SK-N-SH (cell line): ENCODE measurements at regions not wholly inside any gene's neighbourhood (a gene's known extent, or its start where the extent isn't known, plus 50 kb on each side); places are given as distances from the start of the nearest gene placed in this dataset.

Experiments used
- CTCF ChIA-PET: fragments of 300-600, 350-600 bp; formaldehyde crosslinking; extraction: SDS; loops from one replicate; lab custom pipeline; 2021; lab: Yijun Ruan, JAX
- POLR2A ChIA-PET: fragments of 350-600 bp; sonication (Branson Sonifier 250); formaldehyde crosslinking; extraction: SDS; loops from one replicate; lab custom pipeline; 2020; ENCODE audit warnings: antibody characterized with exemption, inconsistent platforms; lab: Yijun Ruan, JAX
- DNase-seq: peaks from one replicate; pipeline ENCODE4 v3.0.0; 2012
- H2AFZ ChIP-seq: fragments of 200-600 bp; sonication (generic); 2 replicates; pipeline ENCODE4 v1.8.1; 2016; ENCODE audit warnings: antibody characterized with exemption, mild to moderate bottlenecking, low read depth
- H3F3A ChIP-seq: fragments of 200-600 bp; sonication (generic); replicated peaks from 2 replicates; pipeline ENCODE3; 2016; ENCODE audit warnings: antibody characterized with exemption, mild to moderate bottlenecking; ENCODE audit not compliant: insufficient read depth
- H3K27ac ChIP-seq, 2 experiments: fragments of 200-500 bp in 1 of 2; fragments of 200-600 bp in 1 of 2; sonication (Bioruptor generic) in 1 of 2; sonication (generic), shearing (Covaris generic) in 1 of 2; 2 replicates each; pipeline versions ENCODE4 v1.5.1 to v1.6.1; 2014 to 2016; ENCODE audit warnings: low read depth in 2 of 2, inconsistent platforms in 1 of 2, low read length in 1 of 2, mild to moderate bottlenecking in 1 of 2, mixed read lengths in 1 of 2
- H3K27me3 ChIP-seq: fragments of 200-600 bp; sonication (generic), shearing (Covaris generic); 2 replicates; pipeline ENCODE4 v1.6.1; 2016; ENCODE audit warnings: mixed run types; ENCODE audit not compliant: insufficient read depth
- H3K36me3 ChIP-seq, 2 experiments: fragments of 200-500 bp in 1 of 2; fragments of 200-600 bp in 1 of 2; sonication (Bioruptor generic) in 1 of 2; sonication (generic) in 1 of 2; replicated peaks in 1 of 2; 2 replicates each; pipeline versions ENCODE3 to v1.5.1; 2014 to 2016; ENCODE audit warnings: low read length in 1 of 2, mild to moderate bottlenecking in 1 of 2; ENCODE audit not compliant: insufficient read depth in 2 of 2, control insufficient read depth in 1 of 2
- H3K4me1 ChIP-seq, 2 experiments: fragments of 200-500 bp in 1 of 2; fragments of 200-600 bp in 1 of 2; sonication (Bioruptor generic) in 1 of 2; sonication (generic), shearing (Covaris generic) in 1 of 2; 2 replicates each; pipeline versions ENCODE4 v1.5.1 to v1.6.1; 2014 to 2016; ENCODE audit warnings: low read depth in 1 of 2, low read length in 1 of 2, mixed run types in 1 of 2; ENCODE audit not compliant: insufficient read depth in 2 of 2, control insufficient read depth in 1 of 2
- H3K4me2 ChIP-seq: fragments of 200-600 bp; sonication (generic), shearing (Covaris generic); 2 replicates; pipeline ENCODE4 v1.6.1; 2017; ENCODE audit warnings: mixed run types
- H3K4me3 ChIP-seq, 2 experiments: fragments of 200-500 bp in 1 of 2; fragments of 200-600 bp in 1 of 2; sonication (Bioruptor generic) in 1 of 2; sonication (generic), shearing (Covaris generic) in 1 of 2; 2 replicates each; pipeline versions ENCODE4 v1.5.1 to v1.8.1; 2014 to 2016; ENCODE audit warnings: low read depth in 2 of 2, inconsistent platforms in 1 of 2, low read length in 1 of 2, mild to moderate bottlenecking in 1 of 2, mixed read lengths in 1 of 2, moderate library complexity in 1 of 2
- H3K79me2 ChIP-seq: fragments of 200-600 bp; sonication (generic); 2 replicates; pipeline ENCODE4 v1.8.1; 2017; ENCODE audit warnings: mild to moderate bottlenecking; ENCODE audit not compliant: insufficient read depth
- H3K9ac ChIP-seq: fragments of 200-600 bp; sonication (generic); 2 replicates; pipeline ENCODE4 v1.6.1; 2017; ENCODE audit warnings: mixed run types
- H3K9me2 ChIP-seq: fragments of 200-600 bp; sonication (generic); 2 replicates; pipeline ENCODE4 v1.6.1; 2017; ENCODE audit warnings: mixed run types
- H3K9me3 ChIP-seq: fragments of 200-600 bp; sonication (generic); 2 replicates; pipeline ENCODE4 v1.6.1; 2017; ENCODE audit warnings: mixed run types, mild to moderate bottlenecking, moderate library complexity
- H4K20me1 ChIP-seq: fragments of 200-600 bp; sonication (generic); 2 replicates; pipeline ENCODE4 v1.6.1; 2017; ENCODE audit warnings: mild to moderate bottlenecking, mixed run types; ENCODE audit not compliant: insufficient read depth
- ELF1 ChIP-seq: IDR thresholded peaks from 2 replicates; pipeline ENCODE4 v1.4.0; 2012
- EZH2phosphoT487 ChIP-seq: fragments of 200-600 bp; sonication (generic); IDR thresholded peaks from 2 replicates; pipeline ENCODE4 v1.6.1; 2017; ENCODE audit warnings: low read depth, mixed run types, mild to moderate bottlenecking, antibody characterized with exemption, moderate library complexity, borderline replicate concordance
- FOSL2 ChIP-seq: IDR thresholded peaks from 2 replicates; pipeline ENCODE4 v1.4.0; 2012; ENCODE audit warnings: low read depth, mild to moderate bottlenecking, moderate library complexity, borderline replicate concordance
- FOXJ3 ChIP-seq: sonication (generic); formaldehyde crosslinking; IDR thresholded peaks from 2 replicates; pipeline ENCODE4 v1.5.1; 2020; ENCODE audit warnings: mild to moderate bottlenecking, missing genetic modification reagents
- FOXM1 ChIP-seq: IDR thresholded peaks from 2 replicates; pipeline ENCODE4 v1.4.0; 2012; ENCODE audit warnings: low read depth, mild to moderate bottlenecking
- GABPA ChIP-seq: IDR thresholded peaks from 2 replicates; pipeline ENCODE4 v1.4.0; 2012; ENCODE audit warnings: low read depth, mild to moderate bottlenecking
- IRF3 ChIP-seq: fragments of 150-350 bp; IDR thresholded peaks from 2 replicates; pipeline ENCODE4 v1.6.1; 2016; ENCODE audit warnings: mild to moderate bottlenecking, low read depth, low read length
- JUND ChIP-seq: IDR thresholded peaks from 2 replicates; pipeline ENCODE4 v1.4.0; 2012
- MXI1 ChIP-seq: IDR thresholded peaks from 2 replicates; pipeline ENCODE4 v1.6.1; 2012; ENCODE audit warnings: mild to moderate bottlenecking, low read depth, low read length, improper control_type of control experiment
- NRF1 ChIP-seq: IDR thresholded peaks from 2 replicates; pipeline ENCODE4 v1.6.1; 2012; ENCODE audit warnings: low read depth, mild to moderate bottlenecking, low read length
- RAD21 ChIP-seq: IDR thresholded peaks from 2 replicates; pipeline ENCODE4 v1.6.1; 2012; ENCODE audit warnings: mild to moderate bottlenecking, low read length
- RCOR1 ChIP-seq: fragments of 150-350 bp; IDR thresholded peaks from 2 replicates; pipeline ENCODE4 v1.6.1; 2017; ENCODE audit warnings: antibody characterized with exemption, low read length
- RFX5 ChIP-seq: IDR thresholded peaks from 2 replicates; pipeline ENCODE4 v1.6.1; 2012; ENCODE audit warnings: mild to moderate bottlenecking, improper control_type of control experiment, low read length
- RXRA ChIP-seq: IDR thresholded peaks from 2 replicates; pipeline ENCODE4 v1.4.0; 2012; ENCODE audit warnings: low read depth, mild to moderate bottlenecking, borderline replicate concordance
- SIN3A ChIP-seq: IDR thresholded peaks from 2 replicates; pipeline ENCODE4 v1.6.1; 2012; ENCODE audit warnings: low read depth, mild to moderate bottlenecking, low read length, moderate library complexity, borderline replicate concordance
- TAF1 ChIP-seq: IDR thresholded peaks from 2 replicates; pipeline ENCODE4 v1.6.1; 2012; ENCODE audit warnings: low read depth, mild to moderate bottlenecking, low read length, moderate library complexity, borderline replicate concordance
- TCF12 ChIP-seq: IDR thresholded peaks from 2 replicates; pipeline ENCODE4 v1.4.0; 2012
- TEAD4 ChIP-seq: IDR thresholded peaks from 2 replicates; pipeline ENCODE4 v1.4.0; 2012; ENCODE audit warnings: mild to moderate bottlenecking, borderline replicate concordance; ENCODE audit not compliant: insufficient read depth
- USF1 ChIP-seq: IDR thresholded peaks from 2 replicates; pipeline ENCODE4 v1.4.0; 2012; ENCODE audit warnings: low read depth, borderline replicate concordance
- USF2 ChIP-seq: fragments of 150-350 bp; IDR thresholded peaks from 2 replicates; pipeline ENCODE4 v1.6.1; 2017; ENCODE audit warnings: antibody characterized with exemption, low read length, low read depth, borderline replicate concordance
- YY1 ChIP-seq: IDR thresholded peaks from 2 replicates; pipeline ENCODE4 v1.4.0; 2012; ENCODE audit warnings: low read depth, mild to moderate bottlenecking
- WGBS: methylation state at CpG from one replicate; pipeline ENCODE4 v1.1.6; 2017; ENCODE audit warnings: low lambda C conversion rate; 5-methylcytosine and 5-hydroxymethylcytosine counted together

GRCh38 chr12:124689631-124690030, 122.2 kb upstream of the NCOR2 start:
- Histone ChIP-seq H4K20me1 (no peaks in the 10 kb centered on the region), H3K9me3 (no peaks in the 10 kb centered on the region), H3K4me3 (no peak overlapping the region), H3K79me2 (no peaks in the 10 kb centered on the region), H3K9me2 (no peaks in the 10 kb centered on the region), H3K4me2 (no peak overlapping the region), H3F3A (peaks cover 18% of the 10 kb centered on the region), H3K4me1 (peaks cover 15 to 19% of the 10 kb centered on the region in 2 experiments), H3K27ac (no peak overlapping the region), H3K9ac (no peak overlapping the region), H2AFZ (no peak overlapping the region), H3K27me3 (no peaks in the 10 kb centered on the region), H3K36me3 (no peaks in the 10 kb centered on the region)
- TF ChIP-seq IRF3, result no peak
- TF ChIP-seq FOSL2, result no peak
- no peak for TF ChIP-seq USF2
- no peak for TF ChIP-seq JUND
- no peak for TF ChIP-seq TAF1
- no peak for TF ChIP-seq NRF1
- TF ChIP-seq USF1, result no peak
- TF ChIP-seq SIN3A, result no peak
- no peak for TF ChIP-seq FOXJ3 (CRISPR knock-in tag)
- no peak for TF ChIP-seq MXI1
- DNase-seq, result no peak
- 73% methylated on average over 2 of the region's 2 CpGs for WGBS
- ChIA-PET POLR2A (no interaction called here), CTCF (interaction anchor here (0.7 kb wide), 1 partner anchor 13 kb away, joined by 3 read pairs; no protein-coding TSS in a partner anchor)

GRCh38 chr12:124688356-124688992, 121.1 kb upstream of the NCOR2 start:
- H3K27ac ChIP-seq, result no peak overlapping the region
- no peaks in the 10 kb centered on the region for H3K79me2 ChIP-seq
- H2AFZ ChIP-seq, result no peak overlapping the region
- ChIA-PET POLR2A (no interaction called here), CTCF (interaction anchor here (1.4 kb wide), 1 partner anchor 76 kb away, joined by 4 read pairs; no protein-coding TSS in a partner anchor)
- H3K36me3 ChIP-seq, result no peaks in the 10 kb centered on the region
- no peaks in the 10 kb centered on the region for H3K9me2 ChIP-seq
- no peak overlapping the region for H3K4me3 ChIP-seq
- peaks cover 15 to 24% of the 10 kb centered on the region in 2 experiments for H3K4me1 ChIP-seq
- no peaks in the 10 kb centered on the region for H3K9me3 ChIP-seq
- no peak overlapping the region for H3K4me2 ChIP-seq
- no peaks in the 10 kb centered on the region for H4K20me1 ChIP-seq
- no peaks in the 10 kb centered on the region for H3K27me3 ChIP-seq
- peaks cover 29% of the 10 kb centered on the region for H3F3A ChIP-seq
- TF ChIP-seq TCF12 (no peak), EZH2phosphoT487 (no peak), RFX5 (no peak), TAF1 (no peak), TEAD4 (no peak), ELF1 (no peak), YY1 (no peak), GABPA (no peak), RCOR1 (no peak), IRF3 (no peak), RAD21 (no peak), FOXM1 (no peak), RXRA (no peak)
- no peak overlapping the region for H3K9ac ChIP-seq
- 64% methylated on average over 6 of the region's 6 CpGs for WGBS
- no peak for DNase-seq
